RWPE2 (cell line): ENCODE measurements at regions not wholly inside any gene's neighbourhood (a gene's known extent, or its start where the extent isn't known, plus 50 kb on each side); places are given as distances from the start of the nearest gene placed in this dataset.
A peak's percentile ranks its signal among the peaks of the same experiment; 100 is the strongest.

Experiments
- ATAC-seq: fragments of 200-7000 bp; cut with Tn5 transposase; 3 replicates; pipeline ENCODE4 v1.9.1; 2021; ENCODE audit warnings: low read depth
- DNase-seq: peaks from one replicate; pipeline ENCODE4 v3.0.0-alpha.2; 2020; ENCODE audit warnings: low spot score
- H3K27ac ChIP-seq: fragments of 450-650 bp; 2 replicates; pipeline ENCODE4 v1.5.1; 2017; ENCODE audit warnings: mild to moderate bottlenecking; ENCODE audit not compliant: poor library complexity, severe bottlenecking
- H3K27me3 ChIP-seq: fragments of 250-450 bp; sonication (Bioruptor Pico); 2 replicates; pipeline ENCODE4 v1.5.1; 2021; ENCODE audit warnings: mild to moderate bottlenecking, moderate library complexity; ENCODE audit not compliant: insufficient read depth, poor library complexity, severe bottlenecking
- H3K36me3 ChIP-seq: fragments of 250-450 bp; sonication (Bioruptor Pico); 2 replicates; pipeline ENCODE4 v1.5.1; 2020; ENCODE audit warnings: low read depth, mild to moderate bottlenecking, moderate library complexity
- H3K4me1 ChIP-seq: fragments of 250-450 bp; sonication (Bioruptor Pico); 2 replicates; pipeline ENCODE4 v1.5.1; 2021; ENCODE audit warnings: mild to moderate bottlenecking, moderate library complexity; ENCODE audit not compliant: insufficient read depth, poor library complexity, severe bottlenecking
- H3K4me3 ChIP-seq: fragments of 250-450 bp; sonication (Bioruptor Pico); 2 replicates; pipeline ENCODE4 v1.5.1; 2021; ENCODE audit warnings: mild to moderate bottlenecking, moderate library complexity; ENCODE audit not compliant: severe bottlenecking
- H3K9me3 ChIP-seq: fragments of 250-450 bp; sonication (Bioruptor Pico); 2 replicates; pipeline ENCODE4 v1.5.1; 2021; ENCODE audit warnings: mild to moderate bottlenecking, moderate library complexity; ENCODE audit not compliant: severe bottlenecking
- TF ChIP-seq, protein P1 (sequence below): fragments of 450-650 bp; IDR thresholded peaks from one replicate; pipeline ENCODE4 v1.5.1; 2017; ENCODE audit warnings: mild to moderate bottlenecking, moderate library complexity; ENCODE audit not compliant: poor library complexity, severe bottlenecking

DNA sequence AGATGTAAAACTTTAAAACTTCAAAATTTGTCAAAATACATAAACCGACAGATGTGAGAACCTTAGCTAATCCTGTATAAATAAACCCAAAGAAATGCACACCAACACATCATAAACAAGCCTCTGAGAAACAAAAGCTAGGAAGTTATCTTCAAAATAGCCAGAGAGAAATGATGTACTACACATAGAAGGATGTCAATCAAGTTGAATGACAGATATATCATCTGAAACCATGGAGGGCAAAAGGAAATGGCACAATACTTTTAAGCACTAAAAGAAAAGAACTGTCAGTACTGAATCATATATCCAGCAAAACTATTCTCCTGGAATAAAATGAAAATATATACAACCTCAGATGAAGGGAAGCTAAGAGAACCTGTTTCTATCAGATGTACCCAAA, 595.1 kb upstream of the PTGER4 start:
- H3K27me3 ChIP-seq = no peaks in the 10 kb centered on the region
- no peak overlapping the region for H3K27ac ChIP-seq
- no peaks in the 10 kb centered on the region for H3K4me1 ChIP-seq
- no peak overlapping the region for H3K4me3 ChIP-seq
- TF ChIP-seq, protein P1, sequence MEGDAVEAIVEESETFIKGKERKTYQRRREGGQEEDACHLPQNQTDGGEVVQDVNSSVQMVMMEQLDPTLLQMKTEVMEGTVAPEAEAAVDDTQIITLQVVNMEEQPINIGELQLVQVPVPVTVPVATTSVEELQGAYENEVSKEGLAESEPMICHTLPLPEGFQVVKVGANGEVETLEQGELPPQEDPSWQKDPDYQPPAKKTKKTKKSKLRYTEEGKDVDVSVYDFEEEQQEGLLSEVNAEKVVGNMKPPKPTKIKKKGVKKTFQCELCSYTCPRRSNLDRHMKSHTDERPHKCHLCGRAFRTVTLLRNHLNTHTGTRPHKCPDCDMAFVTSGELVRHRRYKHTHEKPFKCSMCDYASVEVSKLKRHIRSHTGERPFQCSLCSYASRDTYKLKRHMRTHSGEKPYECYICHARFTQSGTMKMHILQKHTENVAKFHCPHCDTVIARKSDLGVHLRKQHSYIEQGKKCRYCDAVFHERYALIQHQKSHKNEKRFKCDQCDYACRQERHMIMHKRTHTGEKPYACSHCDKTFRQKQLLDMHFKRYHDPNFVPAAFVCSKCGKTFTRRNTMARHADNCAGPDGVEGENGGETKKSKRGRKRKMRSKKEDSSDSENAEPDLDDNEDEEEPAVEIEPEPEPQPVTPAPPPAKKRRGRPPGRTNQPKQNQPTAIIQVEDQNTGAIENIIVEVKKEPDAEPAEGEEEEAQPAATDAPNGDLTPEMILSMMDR = no peak
- ATAC-seq (no peak), DNase-seq (no peak)
- H3K36me3 ChIP-seq = no peaks in the 10 kb centered on the region
- H3K9me3 ChIP-seq = peaks cover 5% of the 10 kb centered on the region

GRCh38 chr5:40082313-40082712, 597.4 kb upstream of the PTGER4 start:
- TF ChIP-seq, protein P1 = no peak
- no peaks in the 10 kb centered on the region for H3K27me3 ChIP-seq
- peak; percentile 74 for ATAC-seq

GRCh38 chr5:40080191-40080590, 599.5 kb upstream of the PTGER4 start:
- no peaks in the 10 kb centered on the region for H3K36me3 ChIP-seq
- H3K4me3 ChIP-seq = no peak overlapping the region
- no peak overlapping the region for H3K27ac ChIP-seq
- ATAC-seq (no peak), DNase-seq (no peak)
- no peaks in the 10 kb centered on the region for H3K9me3 ChIP-seq
- peaks cover 2% of the 10 kb centered on the region for H3K27me3 ChIP-seq
- TF ChIP-seq, protein P1 = no peak
- no peaks in the 10 kb centered on the region for H3K4me1 ChIP-seq

More at GRCh38 chr5:40082313-40082712, 597.4 kb upstream of the PTGER4 start:
- Histone ChIP-seq H3K4me1 (no peaks in the 10 kb centered on the region), H3K27ac (no peak overlapping the region), H3K4me3 (no peak overlapping the region), H3K36me3 (no peaks in the 10 kb centered on the region), H3K9me3 (no peaks in the 10 kb centered on the region)
- DNase-seq = no peak

DNA sequence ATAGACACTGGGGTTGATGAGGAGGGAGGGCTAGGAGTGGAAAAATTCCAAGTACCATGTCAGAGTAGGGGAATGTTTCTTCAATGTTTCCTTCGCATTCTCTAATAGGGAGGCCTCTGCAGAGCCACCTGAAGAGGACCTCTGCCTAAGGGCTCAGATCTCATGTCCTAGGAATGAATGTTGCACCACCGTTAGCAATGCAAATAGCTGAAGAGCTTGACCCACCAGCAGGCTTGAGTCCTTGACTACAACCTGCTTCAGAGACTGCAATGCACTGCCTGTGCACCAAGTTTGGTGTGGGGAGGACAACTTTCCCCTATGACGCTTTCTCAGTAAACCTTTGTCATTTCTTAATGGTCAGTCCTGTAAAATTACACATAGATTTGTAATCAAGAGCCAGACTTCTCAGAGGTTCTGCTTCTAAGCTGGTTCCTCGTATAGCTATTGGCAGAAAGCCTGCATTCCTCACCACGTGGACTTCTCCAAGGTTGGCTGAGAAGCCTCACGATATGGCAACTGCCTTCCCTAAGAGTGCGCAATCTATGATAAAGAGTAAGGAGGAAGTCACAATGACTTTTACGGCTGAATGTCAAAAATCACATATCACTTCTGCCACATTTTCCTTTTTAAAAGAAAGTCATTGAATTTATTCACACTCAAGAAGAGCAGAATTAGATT, 600.7 kb upstream of the PTGER4 start:
- Histone ChIP-seq H3K27me3 (peaks cover 2% of the 10 kb centered on the region), H3K4me1 (no peaks in the 10 kb centered on the region), H3K36me3 (no peaks in the 10 kb centered on the region), H3K27ac (no peak overlapping the region), H3K4me3 (no peak overlapping the region), H3K9me3 (no peaks in the 10 kb centered on the region)
- DNase-seq (no peak), ATAC-seq (no peak)
- TF ChIP-seq, protein P1 = no peak

DNA sequence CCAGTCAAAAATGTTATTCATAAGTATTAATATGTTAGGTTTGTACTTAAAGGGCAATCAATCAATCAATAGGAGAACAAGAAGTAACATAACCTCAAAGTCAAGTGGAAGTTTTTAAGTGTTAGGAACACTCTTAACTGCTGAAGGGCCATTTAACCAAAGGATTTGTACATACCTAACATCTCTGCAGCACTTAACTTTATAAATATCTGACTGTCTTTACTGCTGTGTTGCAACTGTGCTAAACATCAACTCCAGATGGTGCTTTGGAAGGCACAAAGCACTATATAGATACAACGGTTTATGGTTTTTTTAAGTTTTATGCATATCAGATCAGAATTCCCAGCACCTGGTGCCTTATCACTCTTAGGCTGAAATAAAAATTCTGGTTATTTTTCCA, 604.9 kb upstream of the PTGER4 start:
- H3K27me3 ChIP-seq = peaks cover 2% of the 10 kb centered on the region
- H3K27ac ChIP-seq = no peak overlapping the region
- no peaks in the 10 kb centered on the region for H3K4me1 ChIP-seq
- ATAC-seq (no peak), DNase-seq (no peak)
- no peaks in the 10 kb centered on the region for H3K9me3 ChIP-seq
- H3K4me3 ChIP-seq = no peak overlapping the region
- TF ChIP-seq, protein P1 = peak; percentile 13
- no peaks in the 10 kb centered on the region for H3K36me3 ChIP-seq
